ENCODE measurements at regions not wholly inside any gene's neighbourhood (a gene's known extent, or its start where the extent isn't known, plus 50 kb on each side); places are given as distances from the start of the nearest gene placed in this dataset.

- TF ChIP-seq, protein P1, sequence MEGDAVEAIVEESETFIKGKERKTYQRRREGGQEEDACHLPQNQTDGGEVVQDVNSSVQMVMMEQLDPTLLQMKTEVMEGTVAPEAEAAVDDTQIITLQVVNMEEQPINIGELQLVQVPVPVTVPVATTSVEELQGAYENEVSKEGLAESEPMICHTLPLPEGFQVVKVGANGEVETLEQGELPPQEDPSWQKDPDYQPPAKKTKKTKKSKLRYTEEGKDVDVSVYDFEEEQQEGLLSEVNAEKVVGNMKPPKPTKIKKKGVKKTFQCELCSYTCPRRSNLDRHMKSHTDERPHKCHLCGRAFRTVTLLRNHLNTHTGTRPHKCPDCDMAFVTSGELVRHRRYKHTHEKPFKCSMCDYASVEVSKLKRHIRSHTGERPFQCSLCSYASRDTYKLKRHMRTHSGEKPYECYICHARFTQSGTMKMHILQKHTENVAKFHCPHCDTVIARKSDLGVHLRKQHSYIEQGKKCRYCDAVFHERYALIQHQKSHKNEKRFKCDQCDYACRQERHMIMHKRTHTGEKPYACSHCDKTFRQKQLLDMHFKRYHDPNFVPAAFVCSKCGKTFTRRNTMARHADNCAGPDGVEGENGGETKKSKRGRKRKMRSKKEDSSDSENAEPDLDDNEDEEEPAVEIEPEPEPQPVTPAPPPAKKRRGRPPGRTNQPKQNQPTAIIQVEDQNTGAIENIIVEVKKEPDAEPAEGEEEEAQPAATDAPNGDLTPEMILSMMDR (IDR thresholded peaks at IDR 0.05) = no peak
Measured at GRCh38 chr7:110157631-110158362, 933.1 kb upstream of the LRRN3 start.

DNA sequence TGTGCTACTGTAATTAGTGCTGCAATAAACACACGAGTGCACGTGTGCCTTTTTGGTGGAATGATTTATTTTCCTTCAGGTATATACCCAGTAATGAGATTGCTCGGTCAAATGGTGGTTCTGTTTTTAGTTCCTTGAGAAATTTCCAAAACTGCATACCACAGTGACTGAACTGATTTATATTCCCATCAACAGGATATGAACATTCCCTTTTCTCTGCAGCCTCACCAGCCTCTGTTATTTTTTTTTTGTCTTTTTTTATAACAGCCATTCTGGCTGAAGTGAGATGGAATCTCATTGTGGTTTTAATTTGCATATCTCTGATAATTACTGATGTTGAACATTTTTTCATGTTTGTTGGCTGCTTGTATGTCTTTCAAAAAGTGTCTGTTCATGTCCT, 922.9 kb upstream of the LRRN3 start:
- TF ChIP-seq, protein P1 (IDR thresholded peaks at IDR 0.05) = no peak

- TF ChIP-seq, protein P1 (IDR thresholded peaks at IDR 0.05) = no peak
Measured at GRCh38 chr7:110170841-110171240, 920.1 kb upstream of the LRRN3 start.

DNA sequence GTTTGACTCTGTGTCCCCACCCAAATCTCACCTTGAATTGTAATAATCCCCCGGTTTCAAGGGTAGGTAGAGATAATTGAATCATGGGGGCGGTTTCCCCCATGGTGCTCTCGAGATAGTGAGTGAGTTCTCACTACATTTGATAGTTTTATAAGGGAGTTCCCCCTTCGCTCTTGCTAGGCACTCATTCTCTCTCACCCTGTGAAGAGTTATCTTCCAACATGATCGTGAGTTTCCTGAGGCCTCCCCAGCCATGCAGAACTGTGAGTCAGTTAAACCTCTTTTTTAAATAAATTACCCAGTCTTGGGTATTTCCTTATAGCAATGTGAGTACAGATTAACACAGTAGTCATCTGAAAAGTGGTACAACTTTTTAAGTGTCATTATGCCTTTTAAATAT, 913.5 kb upstream of the LRRN3 start:
- TF ChIP-seq, protein P1 (IDR thresholded peaks at IDR 0.05) = no peak

DNA sequence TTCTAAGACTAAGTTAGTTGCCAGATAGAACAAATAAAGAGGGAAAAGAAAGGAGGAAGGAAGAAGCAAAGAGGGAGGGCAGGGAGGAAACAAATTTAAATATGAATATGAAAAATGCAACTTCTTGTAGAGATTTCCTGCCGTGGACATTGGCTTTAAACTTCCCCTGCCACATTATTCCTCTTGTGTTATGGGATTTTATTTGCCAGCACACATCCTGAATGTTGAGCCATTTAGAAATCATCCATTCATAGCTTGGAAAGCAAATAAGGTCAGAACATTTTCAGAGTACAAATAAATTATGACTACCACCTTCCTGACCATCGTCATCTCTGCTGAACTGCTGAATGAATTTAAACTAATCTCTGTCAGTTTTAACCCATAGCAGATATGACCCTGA, 911.9 kb upstream of the LRRN3 start:
- TF ChIP-seq, protein P1 (IDR thresholded peaks at IDR 0.05) = no peak

DNA sequence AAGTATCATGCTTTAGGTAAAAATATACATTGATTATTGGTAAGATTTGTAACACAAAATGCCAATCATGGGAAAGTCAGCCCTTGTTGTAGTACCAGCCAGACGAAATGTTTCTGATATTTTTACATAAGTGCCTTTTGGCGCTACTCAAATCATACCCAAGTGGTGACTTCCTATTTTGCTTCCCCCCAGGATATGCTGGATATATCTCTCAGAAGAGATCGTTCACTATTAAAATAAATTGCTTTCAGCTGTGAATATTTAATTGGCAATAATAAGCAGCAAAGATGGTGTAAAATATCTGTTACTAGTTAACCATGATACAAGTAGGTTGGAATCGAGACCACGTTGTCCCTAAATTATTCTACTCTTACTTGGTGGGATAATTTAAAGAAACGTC, 909.2 kb upstream of the LRRN3 start:
- TF ChIP-seq, protein P1 (IDR thresholded peaks at IDR 0.05) = no peak

DNA sequence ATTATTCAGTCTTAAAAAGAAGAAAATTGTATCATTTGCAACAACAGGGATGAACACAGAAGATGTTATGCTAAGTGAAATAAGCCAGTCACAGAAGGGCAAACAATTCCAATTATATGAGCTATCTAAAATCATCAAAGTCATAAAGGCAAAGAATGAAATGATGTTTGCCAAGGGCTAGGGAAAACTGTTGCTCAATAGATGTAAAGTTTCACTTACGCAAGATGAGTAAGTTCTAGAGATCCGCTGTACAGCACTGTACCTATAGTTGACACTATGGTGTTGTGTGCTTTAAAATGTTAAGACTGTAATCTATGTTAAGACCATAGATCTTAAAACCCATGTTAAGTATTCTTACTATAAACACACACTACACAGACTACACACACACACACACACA, 904.6 kb upstream of the LRRN3 start:
- TF ChIP-seq, protein P1 (IDR thresholded peaks at IDR 0.05) = no peak

All from LNCAP (cell line).